Breast epithelium (tissue), 4 donors: ENCODE measurements at regions not wholly inside any gene's neighbourhood (a gene's known extent, or its start where the extent isn't known, plus 50 kb on each side); places are given as distances from the start of the nearest gene placed in this dataset.

ENCODE experiments used
- DNase-seq, 2 donors: peaks; one replicate each; pipeline ENCODE4 v3.0.0-alpha.2; 2019; ENCODE audit warnings: low spot score in 2 of 2
- H3K27ac ChIP-seq, 2 donors: fragments of 200-600 bp; sonication (generic) in 1 of 2; one replicate each; pipeline ENCODE4 v1.5.1; 2016 to 2019; ENCODE audit warnings: mild to moderate bottlenecking in 1 of 2
- H3K27me3 ChIP-seq, 2 donors: fragments of 200-600 bp; sonication (generic) in 1 of 2; one replicate each; pipeline versions ENCODE4 v1.5.1 to v1.6.0; 2017 to 2019; ENCODE audit warnings: control low read depth in 1 of 2, mild to moderate bottlenecking in 1 of 2
- H3K36me3 ChIP-seq: fragments of 200-600 bp; one replicate; pipeline ENCODE4 v1.5.1; 2019
- H3K4me1 ChIP-seq, 2 donors: fragments of 200-600 bp; sonication (generic); one replicate each; pipeline ENCODE4 v1.5.1; 2016 to 2019; ENCODE audit warnings: control low read depth in 1 of 2
- H3K4me3 ChIP-seq, 3 donors: fragments of 200-600 bp; sonication (generic); 1 replicate in 2 of 3; 2 replicates in 1 of 3; pipeline ENCODE4 v1.5.1; 2016 to 2019; ENCODE audit warnings: mild to moderate bottlenecking in 3 of 3, moderate library complexity in 2 of 3
- H3K9me3 ChIP-seq, 2 donors: fragments of 200-600 bp; sonication (generic) in 1 of 2; one replicate each; pipeline ENCODE4 v1.5.1; 2016 to 2019; ENCODE audit warnings: control low read depth in 1 of 2
- CTCF ChIP-seq, 3 donors: fragments of 450-650 bp; IDR thresholded peaks; one replicate each; pipeline ENCODE4 v1.5.1; 2016 to 2017; ENCODE audit warnings: antibody characterized with exemption in 3 of 3, mild to moderate bottlenecking in 3 of 3, moderate library complexity in 3 of 3
- POLR2A ChIP-seq: fragments of 450-650 bp; IDR thresholded peaks from one replicate; pipeline ENCODE4 v1.6.1; 2016; ENCODE audit warnings: antibody characterized with exemption, mild to moderate bottlenecking, moderate library complexity
- POLR2AphosphoS5 ChIP-seq, 3 donors: sonication (generic); formaldehyde crosslinking; IDR thresholded peaks; one replicate each; pipeline ENCODE4 v1.6.1; 2017; ENCODE audit warnings: antibody characterized with exemption in 3 of 3
- intact Hi-C: fragments of 100-400 bp; cut with DNase I; formaldehyde crosslinking; loops from one replicate; pipeline ENCODE4 v1.15.1; 2023; ENCODE audit warnings: low total_unique reads

GRCh38 chr1:232423591-232423990 is 206.3 kb downstream of the SIPA1L2 start:
- H3K4me1 ChIP-seq, result no peaks in the 10 kb centered on the region
- TF ChIP-seq POLR2AphosphoS5 (IDR thresholded peaks at IDR 0.05) (no peak), CTCF (IDR thresholded peaks at IDR 0.05) (no peak), POLR2A (no peak)
- H3K4me3 ChIP-seq, result no peak overlapping the region
- intact Hi-C loops, result no loop called here
- no peak overlapping the region for H3K27ac ChIP-seq
- no peaks in the 10 kb centered on the region for H3K36me3 ChIP-seq
- DNase-seq, result no peak
- H3K9me3 ChIP-seq, result no peaks in the 10 kb centered on the region
- H3K27me3 ChIP-seq, result no peaks in the 10 kb centered on the region

GRCh38 chr1:232422898-232423297 is 207.0 kb downstream of the SIPA1L2 start:
- Histone ChIP-seq H3K36me3 (no peaks in the 10 kb centered on the region), H3K4me1 (no peaks in the 10 kb centered on the region), H3K4me3 (no peak overlapping the region), H3K27me3 (no peaks in the 10 kb centered on the region), H3K9me3 (no peaks in the 10 kb centered on the region), H3K27ac (no peak overlapping the region)
- DNase-seq, result no peak
- intact Hi-C loops, result no loop called here
- TF ChIP-seq CTCF (IDR thresholded peaks at IDR 0.05), result no peak
- TF ChIP-seq POLR2AphosphoS5 (IDR thresholded peaks at IDR 0.05), result no peak
- no peak for TF ChIP-seq POLR2A

GRCh38 chr1:232422098-232422497 is 207.8 kb downstream of the SIPA1L2 start:
- no peak for TF ChIP-seq POLR2AphosphoS5 (IDR thresholded peaks at IDR 0.05)
- no peak for TF ChIP-seq POLR2A
- no peak for TF ChIP-seq CTCF (IDR thresholded peaks at IDR 0.05)
- H3K9me3 ChIP-seq, result no peaks in the 10 kb centered on the region
- H3K27ac ChIP-seq, result no peak overlapping the region
- DNase-seq, result no peak
- H3K4me3 ChIP-seq, result no peak overlapping the region
- intact Hi-C loops, result no loop called here
- no peaks in the 10 kb centered on the region for H3K4me1 ChIP-seq
- no peaks in the 10 kb centered on the region for H3K36me3 ChIP-seq
- no peaks in the 10 kb centered on the region for H3K27me3 ChIP-seq

GRCh38 chr1:232421143-232421796 is 208.7 kb downstream of the SIPA1L2 start:
- H3K27ac ChIP-seq, result no peak overlapping the region
- H3K4me1 ChIP-seq, result no peaks in the 10 kb centered on the region
- no peak for TF ChIP-seq CTCF (IDR thresholded peaks at IDR 0.05)
- TF ChIP-seq POLR2AphosphoS5 (IDR thresholded peaks at IDR 0.05), result no peak
- H3K36me3 ChIP-seq, result no peaks in the 10 kb centered on the region
- H3K27me3 ChIP-seq, result no peaks in the 10 kb centered on the region
- no peaks in the 10 kb centered on the region for H3K9me3 ChIP-seq
- intact Hi-C loops, result no loop called here
- no peak overlapping the region for H3K4me3 ChIP-seq
- no peak for DNase-seq

GRCh38 chr1:232417636-232418248 is 212.2 kb downstream of the SIPA1L2 start:
- TF ChIP-seq POLR2AphosphoS5 (IDR thresholded peaks at IDR 0.05) (no peak), CTCF (IDR thresholded peaks at IDR 0.05) (no peak), POLR2A (no peak)

More at GRCh38 chr1:232417636-232418248, 212.2 kb downstream of the SIPA1L2 start:
- Histone ChIP-seq H3K36me3 (no peaks in the 10 kb centered on the region), H3K27me3 (no peaks in the 10 kb centered on the region), H3K4me1 (no peaks in the 10 kb centered on the region), H3K9me3 (no peaks in the 10 kb centered on the region), H3K27ac (no peak overlapping the region), H3K4me3 (no peak overlapping the region)
- intact Hi-C loops, result no loop called here
- no peak for DNase-seq
